ENCODE measurements at regions not wholly inside any gene's neighbourhood (a gene's known extent, or its start where the extent isn't known, plus 50 kb on each side); places are given as distances from the start of the nearest gene placed in this dataset.

GRCh38 chr17:77854759-77855745 lies 103.5 kb upstream of the TNRC6C start:
- TF ChIP-seq EP300 (IDR thresholded peaks at IDR 0.05; ENCODE audit: borderline replicate concordance) (no peak), ZBTB7A (IDR thresholded peaks at IDR 0.05; ENCODE audit: low read depth) (no peak), MAX (IDR thresholded peaks at IDR 0.05) (no peak), TEAD4 (IDR thresholded peaks at IDR 0.05) (no peak), TCF12 (IDR thresholded peaks at IDR 0.05; ENCODE audit: low read depth) (no peak)

All from Ishikawa (cell line).